Astrocyte of the spinal cord (primary cell): ENCODE measurements at regions not wholly inside any gene's neighbourhood (a gene's known extent, or its start where the extent isn't known, plus 50 kb on each side); places are given as distances from the start of the nearest gene placed in this dataset.
"Not testable (repeated sequence)": the region's sequence is repeated elsewhere in the genome, so short reads cannot be mapped to it uniquely, and the experiment has no call there.

ENCODE experiments used
- DNase-seq: peaks from one replicate; pipeline ENCODE4 v3.0.0; 2011; ENCODE audit warnings: low read depth, low spot score
- H3K4me3 ChIP-seq: 2 replicates; pipeline ENCODE4 v1.5.1; 2011; ENCODE audit warnings: low read depth, mild to moderate bottlenecking, low read length, moderate library complexity
- in situ Hi-C: cut with HindIII; loops from 2 replicates; pipeline ENCODE4 v1.10.0; 2017; ENCODE audit warnings: low sequenced_read_pairs
- TF ChIP-seq, protein P1 (sequence below): IDR thresholded peaks from 2 replicates; pipeline ENCODE4 v1.5.1; 2012; ENCODE audit warnings: low read depth, mild to moderate bottlenecking, low read length, inconsistent platforms

- H3K4me3 ChIP-seq, result no peak overlapping the region
- no peak for DNase-seq
- TF ChIP-seq, protein P1, sequence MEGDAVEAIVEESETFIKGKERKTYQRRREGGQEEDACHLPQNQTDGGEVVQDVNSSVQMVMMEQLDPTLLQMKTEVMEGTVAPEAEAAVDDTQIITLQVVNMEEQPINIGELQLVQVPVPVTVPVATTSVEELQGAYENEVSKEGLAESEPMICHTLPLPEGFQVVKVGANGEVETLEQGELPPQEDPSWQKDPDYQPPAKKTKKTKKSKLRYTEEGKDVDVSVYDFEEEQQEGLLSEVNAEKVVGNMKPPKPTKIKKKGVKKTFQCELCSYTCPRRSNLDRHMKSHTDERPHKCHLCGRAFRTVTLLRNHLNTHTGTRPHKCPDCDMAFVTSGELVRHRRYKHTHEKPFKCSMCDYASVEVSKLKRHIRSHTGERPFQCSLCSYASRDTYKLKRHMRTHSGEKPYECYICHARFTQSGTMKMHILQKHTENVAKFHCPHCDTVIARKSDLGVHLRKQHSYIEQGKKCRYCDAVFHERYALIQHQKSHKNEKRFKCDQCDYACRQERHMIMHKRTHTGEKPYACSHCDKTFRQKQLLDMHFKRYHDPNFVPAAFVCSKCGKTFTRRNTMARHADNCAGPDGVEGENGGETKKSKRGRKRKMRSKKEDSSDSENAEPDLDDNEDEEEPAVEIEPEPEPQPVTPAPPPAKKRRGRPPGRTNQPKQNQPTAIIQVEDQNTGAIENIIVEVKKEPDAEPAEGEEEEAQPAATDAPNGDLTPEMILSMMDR, result no peak
- in situ Hi-C loops, result no loop called here
These were observed 324.9 kb downstream of the NAF1 start for GRCh38 chr4:162841753-162842152.

DNA sequence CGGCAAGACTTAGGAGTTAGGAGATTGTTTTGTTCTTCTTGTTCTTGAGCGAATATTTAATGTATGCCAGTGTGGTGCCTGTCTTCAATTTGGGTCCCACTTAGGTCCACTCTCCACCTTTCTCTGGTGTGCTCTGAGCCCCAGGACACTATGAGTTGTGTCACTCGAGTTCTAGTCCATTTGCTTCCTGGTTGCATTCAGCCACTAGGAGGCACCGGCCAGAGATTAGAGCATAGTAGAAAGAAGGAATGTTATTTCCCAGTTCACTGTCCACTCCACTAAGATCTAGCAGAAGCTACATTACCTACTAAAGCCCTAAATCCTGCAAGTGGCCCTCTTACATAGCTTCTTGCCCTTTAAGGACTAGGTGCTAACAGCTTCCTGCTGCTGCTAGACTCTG, 326.9 kb downstream of the NAF1 start:
- H3K4me3 ChIP-seq, result no peak overlapping the region
- TF ChIP-seq, protein P1, result no peak
- DNase-seq, result no peak
- in situ Hi-C loops, result no loop called here

DNA sequence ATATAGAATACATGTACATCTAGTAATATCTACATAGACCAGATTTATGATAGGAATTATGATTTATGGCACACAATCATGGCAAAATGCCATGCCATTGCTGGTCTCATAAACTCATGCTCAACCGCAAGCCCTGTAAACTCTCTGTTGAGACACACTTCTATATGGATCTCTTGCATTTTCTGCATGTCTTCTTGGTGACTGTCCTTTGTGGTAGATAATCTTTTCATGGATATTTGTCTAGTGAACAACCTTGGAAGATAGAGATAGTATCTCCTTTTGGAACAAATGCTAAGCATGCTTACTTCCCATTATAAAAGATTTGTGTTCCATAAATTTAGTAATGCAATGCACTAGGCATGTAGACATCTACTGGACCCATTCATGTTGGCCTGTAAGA, 328.0 kb downstream of the NAF1 start:
- TF ChIP-seq, protein P1, result no peak
- in situ Hi-C loops, result no loop called here
- DNase-seq, result no peak
- no peak overlapping the region for H3K4me3 ChIP-seq

- no peak overlapping the region for H3K4me3 ChIP-seq
- TF ChIP-seq, protein P1, result no peak
- in situ Hi-C loops, result no loop called here
- no peak for DNase-seq
These were observed 329.0 kb downstream of the NAF1 start for GRCh38 chr4:162837679-162838078.

DNA sequence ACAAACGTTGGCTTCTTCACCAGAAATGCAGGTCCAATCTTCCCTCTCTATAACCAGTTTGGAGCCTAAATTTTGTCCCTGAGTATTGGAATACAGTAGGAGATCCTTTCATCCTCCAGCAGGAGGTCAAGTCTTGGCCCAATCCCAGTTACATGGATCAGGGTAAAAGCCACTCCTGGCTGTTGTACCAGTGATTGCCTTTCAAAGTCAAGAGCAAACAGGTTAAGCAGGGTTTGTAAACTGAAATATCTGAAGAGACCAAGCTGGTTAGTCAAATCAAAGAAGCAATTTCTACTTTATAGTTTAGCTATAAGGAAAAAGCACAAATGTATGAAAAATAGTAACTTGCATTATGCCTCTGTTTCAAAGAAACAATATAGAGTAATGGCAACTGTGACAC, 329.4 kb downstream of the NAF1 start:
- no peak for DNase-seq
- in situ Hi-C loops, result no loop called here
- TF ChIP-seq, protein P1, result no peak
- H3K4me3 ChIP-seq, result no peak overlapping the region

DNA sequence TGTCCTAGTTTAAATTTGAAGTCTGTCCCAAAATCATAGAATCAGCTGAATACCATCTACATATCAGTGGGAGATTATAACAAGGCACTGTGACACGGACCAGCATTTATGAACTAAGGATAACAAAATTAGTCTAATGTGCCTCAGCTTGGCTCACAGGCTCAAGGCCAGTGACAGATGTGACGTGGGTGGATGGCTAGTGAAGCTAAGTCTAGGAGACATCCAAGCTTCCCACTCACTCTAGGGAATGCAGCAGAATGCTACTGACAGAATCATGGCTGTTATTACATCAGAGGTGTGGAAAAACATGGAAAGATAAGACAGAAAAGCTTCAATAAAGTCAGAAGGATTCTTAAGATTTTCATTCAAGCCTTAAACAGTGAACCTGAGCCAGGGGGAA, 329.9 kb downstream of the NAF1 start:
- no peak for DNase-seq
- H3K4me3 ChIP-seq, result no peak overlapping the region
- TF ChIP-seq, protein P1, result no peak
- in situ Hi-C loops, result no loop called here

GRCh38 chr4:162836258-162836657, 330.4 kb downstream of the NAF1 start:
- H3K4me3 ChIP-seq, DNase-seq, in situ Hi-C loops: not testable (repeated sequence)
